H1 (cell line): ENCODE measurements at regions not wholly inside any gene's neighbourhood (a gene's known extent, or its start where the extent isn't known, plus 50 kb on each side); places are given as distances from the start of the nearest gene placed in this dataset.

ENCODE experiments used
- EP300 ChIP-seq, 2 experiments: IDR thresholded peaks; 1 replicate in 1 of 2; 2 replicates in 1 of 2; pipeline ENCODE4 v1.6.1; 2011 to 2012; ENCODE audit warnings: low read depth in 2 of 2, low read length in 2 of 2, mild to moderate bottlenecking in 2 of 2, borderline replicate concordance in 1 of 2, inconsistent platforms in 1 of 2, moderate library complexity in 1 of 2
- POU5F1 ChIP-seq: IDR thresholded peaks from 2 replicates; pipeline ENCODE4 v1.6.1; 2011; ENCODE audit warnings: low read depth, mild to moderate bottlenecking, low read length, moderate library complexity
- SIRT6 ChIP-seq: IDR thresholded peaks from one replicate; pipeline ENCODE4 v1.7.1; 2012; ENCODE audit warnings: low read length, inconsistent platforms
- SUZ12 ChIP-seq: fragments of 200-600 bp; sonication (generic); IDR thresholded peaks from 2 replicates; pipeline ENCODE4 v1.6.1; 2012; ENCODE audit warnings: mild to moderate bottlenecking, inconsistent platforms, low read length, moderate library complexity, mixed read lengths
- USF2 ChIP-seq: IDR thresholded peaks from 2 replicates; pipeline ENCODE4 v1.6.1; 2011; ENCODE audit warnings: low read length, improper control_type of control experiment

DNA sequence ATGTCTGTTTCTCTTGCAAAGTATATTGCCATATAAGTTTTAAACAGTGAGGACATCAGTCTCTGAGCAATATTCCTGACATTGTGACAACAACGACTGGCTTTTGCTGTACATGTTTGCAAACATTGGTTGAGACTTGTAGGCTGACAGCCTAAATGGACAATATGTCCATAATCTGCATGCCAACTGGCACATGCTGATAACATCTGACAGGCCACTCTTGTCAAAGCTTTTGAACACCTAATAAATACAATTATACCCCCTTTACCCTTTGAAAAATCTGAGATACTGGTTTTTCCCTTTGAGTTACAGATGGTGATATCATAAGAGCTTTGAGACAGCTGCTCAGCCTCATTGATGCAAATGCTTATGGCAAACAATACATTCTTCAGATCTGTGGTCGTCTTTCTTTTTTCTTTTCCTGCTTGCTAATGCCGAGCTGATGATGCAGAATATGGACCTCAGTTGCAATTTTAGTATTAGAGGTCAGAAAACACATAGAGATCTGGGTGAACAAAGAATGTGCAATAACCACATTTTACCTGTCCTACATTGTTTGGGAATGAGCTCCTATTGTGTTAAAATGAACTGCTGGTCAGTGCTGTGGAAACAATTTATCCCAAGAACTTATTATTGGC is 114.9 kb downstream of the RFC3 start (continued):
- TF ChIP-seq SUZ12: no peak
- no peak for TF ChIP-seq SIRT6
- no peak for TF ChIP-seq EP300 (IDR thresholded peaks at IDR 0.05; ENCODE audit: borderline replicate concordance in 1 of 2, low read depth in 2 of 2, low read length in 2 of 2)
- no peak for TF ChIP-seq POU5F1
- TF ChIP-seq USF2: no peak
